ENCODE measurements at regions not wholly inside any gene's neighbourhood (a gene's known extent, or its start where the extent isn't known, plus 50 kb on each side); places are given as distances from the start of the nearest gene placed in this dataset.

DNA sequence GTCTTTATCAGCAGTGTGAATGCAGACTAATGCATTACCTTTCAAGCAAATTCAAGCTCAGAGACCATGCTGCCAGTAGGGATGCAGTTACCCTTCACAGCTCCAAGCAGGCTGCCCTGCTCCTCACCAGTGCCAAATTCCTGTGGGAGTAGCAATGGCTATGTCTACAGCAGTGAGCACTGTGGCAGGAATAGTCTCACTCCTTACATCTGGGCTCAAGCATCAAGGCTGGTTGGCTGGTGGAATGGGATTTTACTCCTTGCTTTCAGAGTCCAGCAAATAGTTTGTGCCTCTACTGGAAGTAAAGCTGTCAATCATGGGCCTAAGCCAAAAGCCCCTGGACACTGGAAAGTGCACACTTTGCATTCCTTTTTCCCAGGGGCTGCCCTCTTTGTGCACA, 1030.8 kb downstream of the SH3BGRL start:
- DNase-seq (ENCODE audit: insufficient read length) (no peak), FAIRE-seq (no peak)
- TF ChIP-seq POLR2A (IDR thresholded peaks at IDR 0.05; ENCODE audit: low read depth, low read length) (no peak), TAF1 (IDR thresholded peaks at IDR 0.05; ENCODE audit: borderline replicate concordance, low read depth, low read length) (no peak), POLR2AphosphoS5 (IDR thresholded peaks at IDR 0.05; ENCODE audit: low read depth, low read length) (no peak)

- no peak for TF ChIP-seq TAF1 (IDR thresholded peaks at IDR 0.05; ENCODE audit: borderline replicate concordance, low read depth, low read length)
- TF ChIP-seq POLR2A (IDR thresholded peaks at IDR 0.05; ENCODE audit: low read depth, low read length): no peak
- TF ChIP-seq POLR2AphosphoS5 (IDR thresholded peaks at IDR 0.05; ENCODE audit: low read depth, low read length): no peak
- DNase-seq (ENCODE audit: insufficient read length) (no peak), FAIRE-seq (no peak)
Measured at GRCh38 chrX:82237328-82237727, 1035.4 kb downstream of the SH3BGRL start.

Measured in GM12892 (cell line).